ENCODE measurements at regions not wholly inside any gene's neighbourhood (a gene's known extent, or its start where the extent isn't known, plus 50 kb on each side); places are given as distances from the start of the nearest gene placed in this dataset.
A peak's percentile ranks its signal among the peaks of the same experiment; 100 is the strongest.
"Not testable (repeated sequence)": the region's sequence is repeated elsewhere in the genome, so short reads cannot be mapped to it uniquely, and the experiment has no call there.

- DNase-seq (ENCODE audit: low spot score): not testable (repeated sequence)
Observed at GRCh38 chr12:9449657-9450126, 158.0 kb downstream of the KLRB1 start.

- DNase-seq (ENCODE audit: low spot score): no peak
Observed at GRCh38 chr12:9449181-9449580, 158.5 kb downstream of the KLRB1 start.

GRCh38 chr12:9448648-9449047 is 159.1 kb downstream of the KLRB1 start:
- not testable (repeated sequence) for DNase-seq (ENCODE audit: low spot score)

GRCh38 chr12:9447791-9448614 is 159.7 kb downstream of the KLRB1 start:
- peak; percentile 94 for DNase-seq (ENCODE audit: low spot score)

GRCh38 chr12:9446883-9447761 is 160.6 kb downstream of the KLRB1 start:
- not testable (repeated sequence) for DNase-seq (ENCODE audit: low spot score)

- DNase-seq (ENCODE audit: low spot score): not testable (repeated sequence)
Observed at GRCh38 chr12:9440428-9440827, 167.3 kb downstream of the KLRB1 start.

GRCh38 chr12:9435682-9436081 is 172.0 kb downstream of the KLRB1 start:
- DNase-seq (ENCODE audit: low spot score): not testable (repeated sequence)

- DNase-seq (ENCODE audit: low spot score): not testable (repeated sequence)
Observed at GRCh38 chr12:9430385-9430784, 177.3 kb downstream of the KLRB1 start.

- not testable (repeated sequence) for DNase-seq (ENCODE audit: low spot score)
Observed at GRCh38 chr12:9428856-9429255, 178.9 kb downstream of the KLRB1 start.

GRCh38 chr12:9425429-9425828 is 182.3 kb downstream of the KLRB1 start:
- DNase-seq (ENCODE audit: low spot score): not testable (repeated sequence)

GRCh38 chr12:9424175-9424740 is 183.5 kb downstream of the KLRB1 start:
- DNase-seq (ENCODE audit: low spot score): not testable (repeated sequence)

- not testable (repeated sequence) for DNase-seq (ENCODE audit: low spot score)
Observed at GRCh38 chr12:9422689-9423088, 185.0 kb downstream of the KLRB1 start.

- not testable (repeated sequence) for DNase-seq (ENCODE audit: low spot score)
Observed at GRCh38 chr12:9421520-9422086, 186.1 kb downstream of the KLRB1 start.

GRCh38 chr12:9420817-9421519 is 186.7 kb downstream of the KLRB1 start:
- DNase-seq (ENCODE audit: low spot score): not testable (repeated sequence)

- DNase-seq (ENCODE audit: low spot score): not testable (repeated sequence)
Observed at GRCh38 chr12:9418669-9419041, 189.1 kb downstream of the KLRB1 start.

GRCh38 chr12:9417947-9418668 is 189.6 kb downstream of the KLRB1 start:
- DNase-seq (ENCODE audit: low spot score): not testable (repeated sequence)

GRCh38 chr12:9417341-9417740 is 190.4 kb downstream of the KLRB1 start:
- DNase-seq (ENCODE audit: low spot score): not testable (repeated sequence)

GRCh38 chr12:9416346-9416745 is 191.4 kb downstream of the KLRB1 start:
- not testable (repeated sequence) for DNase-seq (ENCODE audit: low spot score)

- not testable (repeated sequence) for DNase-seq (ENCODE audit: low spot score)
Observed at GRCh38 chr12:9415898-9416297, 191.8 kb downstream of the KLRB1 start.

GRCh38 chr12:9413862-9414261 is 193.9 kb downstream of the KLRB1 start:
- DNase-seq (ENCODE audit: low spot score): not testable (repeated sequence)

Data from mucosa of gallbladder (tissue), 1 donor.